K562 (cell line): ENCODE measurements at regions not wholly inside any gene's neighbourhood (a gene's known extent, or its start where the extent isn't known, plus 50 kb on each side); places are given as distances from the start of the nearest gene placed in this dataset.

Experiments
- ATAC-seq: fragments of 200-7000 bp; cut with Tn5 transposase; 3 replicates; pipeline ENCODE4 v1.9.1; 2020; ENCODE audit warnings: moderate library complexity
- BruUV-seq: library from RNA; stranded (reverse); fragments of 400-500 nt; replicated peaks from 2 replicates; lab custom pipeline; 2021; lab: Mats Ljungman, UMichigan
- CTCF ChIA-PET: fragments of 300-600 bp; formaldehyde crosslinking; extraction: SDS; loops from one replicate; lab custom pipeline; 2021; ENCODE audit warnings: low intra/inter-chr PET ratio; lab: Yijun Ruan, JAX
- POLR2A ChIA-PET: fragments of 300-600, 350-650 bp; sonication (Branson Sonifier 250); formaldehyde crosslinking; extraction: SDS; loops from one replicate; lab custom pipeline; 2021; ENCODE audit warnings: antibody characterized with exemption, inconsistent platforms; lab: Yijun Ruan, JAX
- DNase-seq, 4 experiments: peaks; one replicate each; pipeline versions ENCODE4 v3.0.0 to v3.0.0-alpha.2; 2011 to 2018; ENCODE audit warnings: low spot score in 3 of 4, mixed read lengths in 3 of 4; ENCODE audit errors: extremely low read depth in 1 of 4
- FAIRE-seq: peaks from 2 replicates; lab custom pipeline; 2011; peaks lifted over from hg19 to GRCh38; lab: Jason Lieb, UNC
- H2AFZ ChIP-seq: 2 replicates; pipeline ENCODE4 v1.6.0; 2011; ENCODE audit warnings: low read depth, low read length, control low read depth, inconsistent platforms
- H3K27ac ChIP-seq: fragments of 200-600 bp; 3 replicates; pipeline ENCODE4 v1.8.0; 2011; ENCODE audit warnings: low read depth, mild to moderate bottlenecking, control low read depth, inconsistent platforms, low read length, moderate library complexity, mixed read lengths; ENCODE audit errors: extremely low read depth
- H3K27me3 ChIP-seq, 2 experiments: fragments of 300-600 bp in 1 of 2; 2 replicates in 1 of 2; 3 replicates in 1 of 2; pipeline versions ENCODE4 v1.6.0 to v1.8.0; 2011; ENCODE audit warnings: inconsistent platforms in 2 of 2, low read length in 2 of 2, mild to moderate bottlenecking in 1 of 2, mixed read lengths in 1 of 2, moderate library complexity in 1 of 2; ENCODE audit not compliant: control insufficient read depth in 2 of 2, insufficient read depth in 2 of 2
- H3K36me3 ChIP-seq: fragments of 300-600 bp; 3 replicates; pipeline ENCODE4 v1.8.0; 2011; ENCODE audit warnings: mild to moderate bottlenecking, low read length, inconsistent platforms; ENCODE audit not compliant: control insufficient read depth, insufficient read depth
- H3K4me1 ChIP-seq, 2 experiments: fragments of 200-600 bp in 1 of 2; replicated peaks in 1 of 2; 2 replicates in 1 of 2; 3 replicates in 1 of 2; pipeline versions ENCODE4 v1.5.1 to v1.8.0; 2011; ENCODE audit warnings: inconsistent platforms in 2 of 2, low read length in 2 of 2, mild to moderate bottlenecking in 1 of 2, mixed read lengths in 1 of 2, moderate library complexity in 1 of 2; ENCODE audit not compliant: control insufficient read depth in 2 of 2, insufficient read depth in 2 of 2
- H3K4me2 ChIP-seq: 2 replicates; pipeline ENCODE4 v1.6.1; 2011; ENCODE audit warnings: low read length, control low read depth, inconsistent platforms, mixed read lengths; ENCODE audit not compliant: insufficient read depth
- H3K4me3 ChIP-seq: fragments of 200-600 bp; sonication (generic), shearing (Covaris generic); 2 replicates; pipeline ENCODE4 v1.5.1; 2016; ENCODE audit warnings: control low read depth, inconsistent platforms
- H3K79me2 ChIP-seq: fragments of 200-600 bp; 3 replicates; pipeline ENCODE4 v1.8.0; 2011; ENCODE audit warnings: low read length, inconsistent platforms; ENCODE audit not compliant: control insufficient read depth, insufficient read depth
- H3K9ac ChIP-seq, 2 experiments: 2 replicates each; pipeline versions ENCODE4 v1.6.0 to v1.6.1; 2011; ENCODE audit warnings: low read depth in 2 of 2, low read length in 2 of 2, control low read depth in 1 of 2, inconsistent platforms in 1 of 2, mild to moderate bottlenecking in 1 of 2, mixed read lengths in 1 of 2; ENCODE audit not compliant: insufficient read depth in 1 of 2
- H3K9me1 ChIP-seq: one replicate; pipeline ENCODE4 v1.6.0; 2011; ENCODE audit warnings: inconsistent platforms, mild to moderate bottlenecking, low read length, moderate library complexity; ENCODE audit not compliant: control insufficient read depth, insufficient read depth
- H3K9me3 ChIP-seq: replicated peaks from 2 replicates; pipeline ENCODE4 v1.5.1; 2011; ENCODE audit warnings: low read depth, low read length, inconsistent platforms; ENCODE audit not compliant: control insufficient read depth, insufficient read depth
- H4K20me1 ChIP-seq: replicated peaks from 2 replicates; pipeline ENCODE4 v1.6.1; 2011; ENCODE audit warnings: low read length, inconsistent platforms, mixed read lengths; ENCODE audit not compliant: control insufficient read depth, insufficient read depth
- ARID3A ChIP-seq: IDR thresholded peaks from 2 replicates; pipeline ENCODE4 v1.6.1; 2012; ENCODE audit warnings: low read depth, low read length, improper control_type of control experiment, borderline replicate concordance
- BHLHE40 ChIP-seq: IDR thresholded peaks from 2 replicates; pipeline ENCODE4 v1.6.1; 2011; ENCODE audit warnings: low read length, improper control_type of control experiment
- DPF2 ChIP-seq: fragments of 450-650 bp; IDR thresholded peaks from 2 replicates; pipeline ENCODE4 v1.6.1; 2016
- FOXK2 ChIP-seq, 2 experiments: fragments of 450-650 bp; IDR thresholded peaks in 1 of 2; conservative IDR thresholded peaks in 1 of 2; 2 replicates each; pipeline ENCODE4 v1.6.1; 2016; ENCODE audit warnings: low read depth in 2 of 2, mild to moderate bottlenecking in 1 of 2
- KLF13 ChIP-seq: fragments of 450-650 bp; IDR thresholded peaks from 2 replicates; pipeline ENCODE4 v1.6.1; 2016; ENCODE audit warnings: missing genetic modification characterization, low read depth, mild to moderate bottlenecking, missing compliant biosample characterization, moderate library complexity, borderline replicate concordance
- MTA3 ChIP-seq: fragments of 450-650 bp; formaldehyde crosslinking; IDR thresholded peaks from 2 replicates; pipeline ENCODE4 v1.6.1; 2017; ENCODE audit warnings: mild to moderate bottlenecking, borderline replicate concordance
- ZBTB17 ChIP-seq: fragments of 450-650 bp; formaldehyde crosslinking; IDR thresholded peaks from 2 replicates; pipeline ENCODE4 v1.4.0; 2020; ENCODE audit warnings: mild to moderate bottlenecking
- WGBS: fragments of 100-300 bp; shearing (Covaris generic); methylation state at CpG from one replicate; pipeline ENCODE4 v1.1.6; 2016; ENCODE audit warnings: low coverage, mixed read lengths; ENCODE audit not compliant: insufficient coverage; ENCODE audit errors: missing lambda C conversion rate; 5-methylcytosine and 5-hydroxymethylcytosine counted together
- in situ Hi-C: fragments of 300-500 bp; cut with MboI; formaldehyde crosslinking; loops from 4 replicates; pipeline ENCODE4 v1.15.0; 2018; ENCODE audit warnings: inconsistent platforms, mixed read lengths
- intact Hi-C: fragments of 100-400 bp; cut with micrococcal nuclease; formaldehyde crosslinking; loops from 2 replicates; pipeline ENCODE4 v1.14.2; 2022

GRCh38 chr4:186878203-186878776 is 154.6 kb upstream of the FAT1 start:
- CTCF ChIA-PET, result no interaction called here
- Histone ChIP-seq H3K36me3 (peaks cover 3% of the 10 kb centered on the region; the same call in 2 of the 3 replicates), H2AFZ (no peak overlapping the region), H3K4me3 (no peak overlapping the region), H3K79me2 (no peaks in the 10 kb centered on the region), H3K9me3 (no peaks in the 10 kb centered on the region), H3K27me3 (no peaks in the 10 kb centered on the region), H3K9ac (no peak overlapping the region), H3K27ac (no peak overlapping the region), H3K4me1 (no peaks in the 10 kb centered on the region), H3K4me2 (no peak overlapping the region), H3K9me1 (no peaks in the 10 kb centered on the region), H4K20me1 (no peaks in the 10 kb centered on the region)
- no peak for ATAC-seq
- FAIRE-seq, result no peak
- WGBS, result 83% methylated on average over 2 of the region's 2 CpGs
- BruUV-seq, result no TSS peak
- DNase-seq, result no peak
- intact Hi-C loops (no loop called here), in situ Hi-C loops (no loop called here)
- no peak for TF ChIP-seq MTA3
- POLR2A ChIA-PET, result no interaction called here

GRCh38 chr4:186881521-186882220 is 158.0 kb upstream of the FAT1 start:
- ATAC-seq (no peak), DNase-seq (no peak), FAIRE-seq (no peak)
- Histone ChIP-seq H3K9me3 (no peaks in the 10 kb centered on the region), H3K79me2 (peaks cover 5% of the 10 kb centered on the region; the same call in 2 of the 3 replicates), H3K27ac (no peak overlapping the region), H3K4me2 (no peak overlapping the region), H3K4me1 (peaks cover 3 to 5% of the 10 kb centered on the region in 2 experiments; a peak in 2 of 5 replicates), H3K4me3 (no peak overlapping the region), H2AFZ (no peak overlapping the region), H3K9me1 (no peaks in the 10 kb centered on the region), H3K36me3 (peaks cover 7% of the 10 kb centered on the region; the same call in 2 of the 3 replicates), H3K9ac (no peak overlapping the region), H4K20me1 (no peaks in the 10 kb centered on the region), H3K27me3 (no peaks in the 10 kb centered on the region)
- intact Hi-C loops (no loop called here), in situ Hi-C loops (no loop called here)
- no TSS peak for BruUV-seq
- no peak for TF ChIP-seq ZBTB17
- no peak for TF ChIP-seq ARID3A
- TF ChIP-seq FOXK2 (conservative IDR thresholded peaks at IDR 0.05 in 1 of 2, IDR thresholded peaks at IDR 0.05 in 1 of 2; ENCODE audit: low read depth in 2 of 2), result no peak
- no peak for TF ChIP-seq DPF2
- TF ChIP-seq KLF13 (tag), result no peak
- TF ChIP-seq BHLHE40, result no peak
- 68% methylated on average over 3 of the region's 3 CpGs for WGBS
- POLR2A ChIA-PET, result no interaction called here
- CTCF ChIA-PET, result no interaction called here
